GM12878 (cell line): ENCODE measurements at regions not wholly inside any gene's neighbourhood (a gene's known extent, or its start where the extent isn't known, plus 50 kb on each side); places are given as distances from the start of the nearest gene placed in this dataset.

ENCODE experiments used
- ATAC-seq: fragments of 200-7000 bp; cut with Tn5 transposase; 3 replicates; pipeline ENCODE4 v1.9.1; 2020; ENCODE audit warnings: mild to moderate bottlenecking, moderate library complexity
- BruUV-seq: library from RNA; stranded (reverse); fragments of 400-500 nt; replicated peaks from 2 replicates; lab custom pipeline; 2021; lab: Mats Ljungman, UMichigan
- CTCF ChIA-PET: fragments of 300-600 bp; sonication (Branson Sonifier 250); formaldehyde crosslinking; extraction: SDS; loops from one replicate; lab custom pipeline; 2021; ENCODE audit warnings: inconsistent platforms; lab: Yijun Ruan, JAX
- POLR2A ChIA-PET: fragments of 350-600 bp; formaldehyde crosslinking; extraction: SDS; loops from one replicate; lab custom pipeline; 2021; ENCODE audit warnings: inconsistent platforms; lab: Charles Lee
- RAD21 ChIA-PET: fragments of 300-600 bp; sonication (Branson Sonifier 250); formaldehyde crosslinking; loops from one replicate; lab custom pipeline; 2023; ENCODE audit warnings: antibody characterized with exemption; ENCODE audit not compliant: unreplicated experiment; lab: Charles Lee
- SMC1A ChIA-PET: fragments of 300-600 bp; sonication (Branson Sonifier 250); formaldehyde crosslinking; loops from one replicate; lab custom pipeline; 2023; ENCODE audit not compliant: unreplicated experiment, uncharacterized antibody; lab: Charles Lee
- DNase-seq: peaks from one replicate; pipeline ENCODE4 v3.0.0-alpha.2; 2011; ENCODE audit warnings: low read depth, low spot score
- FAIRE-seq: peaks from 3 replicates; lab custom pipeline; 2011; peaks lifted over from hg19 to GRCh38; lab: Jason Lieb, UNC
- H2AFZ ChIP-seq: 2 replicates; pipeline ENCODE4 v1.6.0; 2011; ENCODE audit warnings: low read depth, low read length, control low read depth; ENCODE audit not compliant: control insufficient read depth
- H3K27ac ChIP-seq: 2 replicates; pipeline ENCODE4 v1.5.1; 2011; ENCODE audit warnings: control low read depth; ENCODE audit not compliant: control insufficient read depth, insufficient read depth
- H3K27me3 ChIP-seq, 2 experiments: replicated peaks in 1 of 2; 2 replicates each; pipeline versions ENCODE4 v1.6.0 to v1.6.1; 2011; ENCODE audit warnings: low read length in 1 of 2; ENCODE audit not compliant: control insufficient read depth in 2 of 2, insufficient read depth in 2 of 2
- H3K36me3 ChIP-seq, 2 experiments: 2 replicates each; pipeline ENCODE4 v1.5.1; 2011; ENCODE audit warnings: low read length in 1 of 2; ENCODE audit not compliant: control insufficient read depth in 2 of 2, insufficient read depth in 2 of 2
- H3K4me1 ChIP-seq: 2 replicates; pipeline ENCODE4 v1.6.1; 2011; ENCODE audit warnings: mild to moderate bottlenecking, low read length, moderate library complexity, mixed read lengths; ENCODE audit not compliant: control insufficient read depth, insufficient read depth
- H3K4me2 ChIP-seq: 2 replicates; pipeline ENCODE4 v1.6.0; 2011; ENCODE audit warnings: control low read depth; ENCODE audit not compliant: control insufficient read depth, insufficient read depth
- H3K4me3 ChIP-seq: fragments of 200-600 bp; sonication (generic); 2 replicates; pipeline ENCODE4 v1.5.1; 2016
- H3K79me2 ChIP-seq: 2 replicates; pipeline ENCODE4 v1.6.0; 2011; ENCODE audit warnings: low read length; ENCODE audit not compliant: control insufficient read depth, insufficient read depth
- H3K9ac ChIP-seq: 2 replicates; pipeline ENCODE4 v1.8.0; 2011; ENCODE audit warnings: low read length, control low read depth, mixed read lengths; ENCODE audit not compliant: control insufficient read depth, insufficient read depth
- H3K9me3 ChIP-seq: replicated peaks from 3 replicates; pipeline ENCODE4 v1.5.1; 2011; ENCODE audit warnings: mild to moderate bottlenecking, low read length; ENCODE audit not compliant: control insufficient read depth, insufficient read depth
- H4K20me1 ChIP-seq: 2 replicates; pipeline ENCODE4 v1.6.0; 2011; ENCODE audit not compliant: control insufficient read depth, insufficient read depth
- BCL11A ChIP-seq: IDR thresholded peaks from 2 replicates; pipeline ENCODE4 v1.6.1; 2011; ENCODE audit warnings: low read depth, low read length
- BHLHE40 ChIP-seq, 2 experiments: fragments of 450-650 bp in 1 of 2; IDR thresholded peaks; 2 replicates each; pipeline ENCODE4 v1.6.1; 2011 to 2017; ENCODE audit warnings: low read depth in 2 of 2, borderline replicate concordance in 1 of 2, improper control_type of control experiment in 1 of 2, low read length in 1 of 2, mild to moderate bottlenecking in 1 of 2
- BRCA1 ChIP-seq: IDR thresholded peaks from 2 replicates; pipeline ENCODE4 v1.6.1; 2011; ENCODE audit warnings: low read depth, low read length, improper control_type of control experiment
- ETV6 ChIP-seq, 2 experiments: fragments of 450-650 bp in 1 of 2; IDR thresholded peaks in 1 of 2; conservative IDR thresholded peaks in 1 of 2; 2 replicates each; pipeline ENCODE4 v1.6.1; 2014; ENCODE audit warnings: antibody characterized with exemption in 1 of 2, borderline replicate concordance in 1 of 2, low read depth in 1 of 2, mild to moderate bottlenecking in 1 of 2, moderate library complexity in 1 of 2
- HDAC2 ChIP-seq: fragments of 200-600 bp; sonication (generic); IDR thresholded peaks from 2 replicates; pipeline ENCODE4 v1.6.1; 2017
- PAX8 ChIP-seq: fragments of 450-650 bp; IDR thresholded peaks from 2 replicates; pipeline ENCODE4 v1.6.1; 2017; ENCODE audit warnings: mild to moderate bottlenecking, moderate library complexity
- RAD51 ChIP-seq: fragments of 450-650 bp; IDR thresholded peaks from 2 replicates; pipeline ENCODE4 v1.6.1; 2016; ENCODE audit warnings: moderate library complexity, mild to moderate bottlenecking, inconsistent platforms
- RB1 ChIP-seq: fragments of 450-650 bp; formaldehyde crosslinking; IDR thresholded peaks from 2 replicates; pipeline ENCODE4 v1.6.1; 2017; ENCODE audit warnings: mild to moderate bottlenecking, borderline replicate concordance
- RCOR1 ChIP-seq: conservative IDR thresholded peaks from 2 replicates; pipeline ENCODE4 v1.6.1; 2012; ENCODE audit warnings: low read depth, low read length, improper control_type of control experiment
- RELA ChIP-seq: fragments of 450-650 bp; IDR thresholded peaks from 2 replicates; pipeline ENCODE4 v1.8.0; 2014; ENCODE audit warnings: borderline replicate concordance; ENCODE audit not compliant: partially characterized antibody
- RFX5 ChIP-seq: IDR thresholded peaks from 2 replicates; pipeline ENCODE4 v1.6.1; 2011; ENCODE audit warnings: low read depth, low read length, improper control_type of control experiment
- SMARCA5 ChIP-seq: fragments of 450-650 bp; IDR thresholded peaks from 2 replicates; pipeline ENCODE4 v1.6.1; 2017; ENCODE audit warnings: mild to moderate bottlenecking
- ZBED1 ChIP-seq: IDR thresholded peaks from 2 replicates; pipeline ENCODE4 v1.6.1; 2016; ENCODE audit warnings: borderline replicate concordance
- WGBS: methylation state at CpG from one replicate; pipeline ENCODE4 v1.1.6; 2016; ENCODE audit warnings: low lambda C conversion rate; ENCODE audit not compliant: insufficient replicate concordance, insufficient coverage; ENCODE audit errors: missing lambda C conversion rate; 5-methylcytosine and 5-hydroxymethylcytosine counted together
- in situ Hi-C: fragments of 300-500 bp; cut with MboI; formaldehyde crosslinking; loops from 9 replicates; pipeline ENCODE4 v1.14.3; 2018; ENCODE audit warnings: mixed read lengths
- intact Hi-C: fragments of 100-400 bp; cut with micrococcal nuclease; formaldehyde crosslinking; loops from one replicate; pipeline ENCODE4 v1.14.2; 2022; ENCODE audit not compliant: unreplicated experiment
- TF ChIP-seq, protein P1 (sequence below): fragments of 450-650 bp; IDR thresholded peaks from 2 replicates; pipeline ENCODE4 v1.6.1; 2017; ENCODE audit warnings: antibody characterized with exemption, mild to moderate bottlenecking, moderate library complexity
- TF ChIP-seq, protein P2 (sequence below): fragments of 450-650 bp; formaldehyde crosslinking; IDR thresholded peaks from 2 replicates; pipeline ENCODE4 v1.5.0; 2022; ENCODE audit warnings: mild to moderate bottlenecking, missing genetic modification characterization
- TF ChIP-seq, protein P3 (sequence below): fragments of 450-650 bp; IDR thresholded peaks from 2 replicates; pipeline ENCODE4 v1.6.1; 2017; ENCODE audit warnings: low read depth, mild to moderate bottlenecking, moderate library complexity
- TF ChIP-seq, protein P4 (sequence below): IDR thresholded peaks from 2 replicates; pipeline ENCODE4 v1.6.1; 2012; ENCODE audit warnings: low read depth, low read length, improper control_type of control experiment

DNA sequence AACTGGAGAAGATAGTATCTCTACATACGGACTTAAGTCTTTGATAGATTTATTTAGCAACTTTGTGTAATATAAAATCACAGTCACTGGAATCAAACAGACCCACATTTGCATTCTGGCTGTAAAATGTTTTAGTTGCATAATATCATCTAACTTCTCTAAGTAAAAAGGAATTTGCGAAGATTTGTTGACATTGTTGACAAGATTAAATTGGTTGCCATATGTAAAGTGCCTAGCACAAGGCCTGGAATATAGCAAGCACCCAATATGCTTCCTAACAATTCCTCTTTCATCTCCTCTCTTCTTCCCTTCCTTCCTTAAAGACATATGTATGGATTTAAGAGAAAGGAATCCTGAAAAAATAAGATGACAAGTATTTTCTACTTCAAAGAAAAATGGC lies 295.4 kb upstream of the PPFIA2 start:
- ChIA-PET SMC1A (interaction anchor here (1.3 kb wide), 1 partner anchor 10 kb away, joined by 3 read pairs; no protein-coding TSS in a partner anchor), CTCF (interaction anchor here (1.0 to 1.5 kb wide), 4 partner anchors 10 to 255 kb away, joined by 3 read pairs; no protein-coding TSS in a partner anchor), RAD21 (no interaction called here), POLR2A (interaction anchor here (0.9 kb wide), 1 partner anchor 86 kb away, joined by 3 read pairs; no protein-coding TSS in a partner anchor)
- in situ Hi-C loops (no loop called here), intact Hi-C loops (no loop called here)
- no peak overlapping the region for H2AFZ ChIP-seq
- no peak overlapping the region for H3K27ac ChIP-seq
- H3K36me3 ChIP-seq = no peaks in the 10 kb centered on the region
- WGBS = 4% methylated on average over 2 of the region's 2 CpGs
- H3K9ac ChIP-seq = no peak overlapping the region
- H3K4me2 ChIP-seq = no peak overlapping the region
- no peak overlapping the region for H3K4me3 ChIP-seq
- ATAC-seq (no peak), DNase-seq (no peak), FAIRE-seq (no peak)
- no peaks in the 10 kb centered on the region for H4K20me1 ChIP-seq
- no peaks in the 10 kb centered on the region for H3K4me1 ChIP-seq
- no TSS peak for BruUV-seq
- TF ChIP-seq HDAC2 (no peak), SMARCA5 (no peak), BCL11A (no peak), RCOR1 (no peak), PAX8 (no peak), RB1 (no peak), ETV6 (conservative IDR thresholded peaks at IDR 0.05 in 1 of 2, IDR thresholded peaks at IDR 0.05 in 1 of 2; ENCODE audit: borderline replicate concordance in 1 of 2, low read depth in 1 of 2) (no peak), BHLHE40 (IDR thresholded peaks at IDR 0.05; ENCODE audit: borderline replicate concordance in 1 of 2, low read depth in 2 of 2, low read length in 1 of 2) (no peak), BRCA1 (no peak), RELA (no peak), ZBED1 (no peak), RAD51 (no peak), RFX5 (no peak)
- TF ChIP-seq, protein P1, sequence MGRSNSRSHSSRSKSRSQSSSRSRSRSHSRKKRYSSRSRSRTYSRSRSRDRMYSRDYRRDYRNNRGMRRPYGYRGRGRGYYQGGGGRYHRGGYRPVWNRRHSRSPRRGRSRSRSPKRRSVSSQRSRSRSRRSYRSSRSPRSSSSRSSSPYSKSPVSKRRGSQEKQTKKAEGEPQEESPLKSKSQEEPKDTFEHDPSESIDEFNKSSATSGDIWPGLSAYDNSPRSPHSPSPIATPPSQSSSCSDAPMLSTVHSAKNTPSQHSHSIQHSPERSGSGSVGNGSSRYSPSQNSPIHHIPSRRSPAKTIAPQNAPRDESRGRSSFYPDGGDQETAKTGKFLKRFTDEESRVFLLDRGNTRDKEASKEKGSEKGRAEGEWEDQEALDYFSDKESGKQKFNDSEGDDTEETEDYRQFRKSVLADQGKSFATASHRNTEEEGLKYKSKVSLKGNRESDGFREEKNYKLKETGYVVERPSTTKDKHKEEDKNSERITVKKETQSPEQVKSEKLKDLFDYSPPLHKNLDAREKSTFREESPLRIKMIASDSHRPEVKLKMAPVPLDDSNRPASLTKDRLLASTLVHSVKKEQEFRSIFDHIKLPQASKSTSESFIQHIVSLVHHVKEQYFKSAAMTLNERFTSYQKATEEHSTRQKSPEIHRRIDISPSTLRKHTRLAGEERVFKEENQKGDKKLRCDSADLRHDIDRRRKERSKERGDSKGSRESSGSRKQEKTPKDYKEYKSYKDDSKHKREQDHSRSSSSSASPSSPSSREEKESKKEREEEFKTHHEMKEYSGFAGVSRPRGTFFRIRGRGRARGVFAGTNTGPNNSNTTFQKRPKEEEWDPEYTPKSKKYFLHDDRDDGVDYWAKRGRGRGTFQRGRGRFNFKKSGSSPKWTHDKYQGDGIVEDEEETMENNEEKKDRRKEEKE = no peak
- TF ChIP-seq, protein P2, sequence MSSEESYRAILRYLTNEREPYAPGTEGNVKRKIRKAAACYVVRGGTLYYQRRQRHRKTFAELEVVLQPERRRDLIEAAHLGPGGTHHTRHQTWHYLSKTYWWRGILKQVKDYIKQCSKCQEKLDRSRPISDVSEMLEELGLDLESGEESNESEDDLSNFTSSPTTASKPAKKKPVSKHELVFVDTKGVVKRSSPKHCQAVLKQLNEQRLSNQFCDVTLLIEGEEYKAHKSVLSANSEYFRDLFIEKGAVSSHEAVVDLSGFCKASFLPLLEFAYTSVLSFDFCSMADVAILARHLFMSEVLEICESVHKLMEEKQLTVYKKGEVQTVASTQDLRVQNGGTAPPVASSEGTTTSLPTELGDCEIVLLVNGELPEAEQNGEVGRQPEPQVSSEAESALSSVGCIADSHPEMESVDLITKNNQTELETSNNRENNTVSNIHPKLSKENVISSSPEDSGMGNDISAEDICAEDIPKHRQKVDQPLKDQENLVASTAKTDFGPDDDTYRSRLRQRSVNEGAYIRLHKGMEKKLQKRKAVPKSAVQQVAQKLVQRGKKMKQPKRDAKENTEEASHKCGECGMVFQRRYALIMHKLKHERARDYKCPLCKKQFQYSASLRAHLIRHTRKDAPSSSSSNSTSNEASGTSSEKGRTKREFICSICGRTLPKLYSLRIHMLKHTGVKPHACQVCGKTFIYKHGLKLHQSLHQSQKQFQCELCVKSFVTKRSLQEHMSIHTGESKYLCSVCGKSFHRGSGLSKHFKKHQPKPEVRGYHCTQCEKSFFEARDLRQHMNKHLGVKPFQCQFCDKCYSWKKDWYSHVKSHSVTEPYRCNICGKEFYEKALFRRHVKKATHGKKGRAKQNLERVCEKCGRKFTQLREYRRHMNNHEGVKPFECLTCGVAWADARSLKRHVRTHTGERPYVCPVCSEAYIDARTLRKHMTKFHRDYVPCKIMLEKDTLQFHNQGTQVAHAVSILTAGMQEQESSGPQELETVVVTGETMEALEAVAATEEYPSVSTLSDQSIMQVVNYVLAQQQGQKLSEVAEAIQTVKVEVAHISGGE (CRISPR knock-in tag) = no peak
- TF ChIP-seq, protein P3, sequence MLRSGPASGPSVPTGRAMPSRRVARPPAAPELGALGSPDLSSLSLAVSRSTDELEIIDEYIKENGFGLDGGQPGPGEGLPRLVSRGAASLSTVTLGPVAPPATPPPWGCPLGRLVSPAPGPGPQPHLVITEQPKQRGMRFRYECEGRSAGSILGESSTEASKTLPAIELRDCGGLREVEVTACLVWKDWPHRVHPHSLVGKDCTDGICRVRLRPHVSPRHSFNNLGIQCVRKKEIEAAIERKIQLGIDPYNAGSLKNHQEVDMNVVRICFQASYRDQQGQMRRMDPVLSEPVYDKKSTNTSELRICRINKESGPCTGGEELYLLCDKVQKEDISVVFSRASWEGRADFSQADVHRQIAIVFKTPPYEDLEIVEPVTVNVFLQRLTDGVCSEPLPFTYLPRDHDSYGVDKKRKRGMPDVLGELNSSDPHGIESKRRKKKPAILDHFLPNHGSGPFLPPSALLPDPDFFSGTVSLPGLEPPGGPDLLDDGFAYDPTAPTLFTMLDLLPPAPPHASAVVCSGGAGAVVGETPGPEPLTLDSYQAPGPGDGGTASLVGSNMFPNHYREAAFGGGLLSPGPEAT = no peak
- TF ChIP-seq, protein P4, sequence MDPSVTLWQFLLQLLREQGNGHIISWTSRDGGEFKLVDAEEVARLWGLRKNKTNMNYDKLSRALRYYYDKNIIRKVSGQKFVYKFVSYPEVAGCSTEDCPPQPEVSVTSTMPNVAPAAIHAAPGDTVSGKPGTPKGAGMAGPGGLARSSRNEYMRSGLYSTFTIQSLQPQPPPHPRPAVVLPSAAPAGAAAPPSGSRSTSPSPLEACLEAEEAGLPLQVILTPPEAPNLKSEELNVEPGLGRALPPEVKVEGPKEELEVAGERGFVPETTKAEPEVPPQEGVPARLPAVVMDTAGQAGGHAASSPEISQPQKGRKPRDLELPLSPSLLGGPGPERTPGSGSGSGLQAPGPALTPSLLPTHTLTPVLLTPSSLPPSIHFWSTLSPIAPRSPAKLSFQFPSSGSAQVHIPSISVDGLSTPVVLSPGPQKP = no peak
- H3K9me3 ChIP-seq = no peaks in the 10 kb centered on the region
- no peaks in the 10 kb centered on the region for H3K27me3 ChIP-seq
- no peaks in the 10 kb centered on the region for H3K79me2 ChIP-seq
